NCI-H526 (cell line): ENCODE measurements at regions not wholly inside any gene's neighbourhood (a gene's known extent, or its start where the extent isn't known, plus 50 kb on each side); places are given as distances from the start of the nearest gene placed in this dataset.
A peak's percentile ranks its signal among the peaks of the same experiment; 100 is the strongest.
"Not testable (repeated sequence)": the region's sequence is repeated elsewhere in the genome, so short reads cannot be mapped to it uniquely, and the experiment has no call there.

Source experiments
- DNase-seq, 2 experiments: peaks; one replicate each; lab custom pipeline; 2025; lab: John Stamatoyannopoulos, UW

DNA sequence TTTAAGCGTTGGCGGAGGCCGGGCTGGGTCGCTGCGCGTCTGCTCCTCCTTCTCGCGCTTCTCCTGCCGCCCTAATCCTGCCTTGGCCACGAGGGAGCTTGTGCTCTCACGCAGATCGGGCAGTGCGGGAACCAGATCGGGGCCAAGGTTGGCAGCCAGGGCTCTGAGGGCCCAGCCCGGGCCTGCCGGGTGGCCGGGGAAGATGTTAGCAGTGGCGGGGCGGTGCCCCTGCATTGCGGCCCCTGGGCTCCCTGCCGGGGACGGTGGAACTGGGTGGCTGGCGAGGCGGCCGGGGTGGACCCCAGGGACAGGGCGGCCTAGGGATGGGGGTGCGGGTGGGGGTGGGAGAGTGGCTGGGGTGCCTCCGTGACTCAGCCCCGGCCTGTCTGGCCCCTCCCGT, 297.4 kb downstream of the CACNA1B start:
- DNase-seq, result not testable (repeated sequence)

DNA sequence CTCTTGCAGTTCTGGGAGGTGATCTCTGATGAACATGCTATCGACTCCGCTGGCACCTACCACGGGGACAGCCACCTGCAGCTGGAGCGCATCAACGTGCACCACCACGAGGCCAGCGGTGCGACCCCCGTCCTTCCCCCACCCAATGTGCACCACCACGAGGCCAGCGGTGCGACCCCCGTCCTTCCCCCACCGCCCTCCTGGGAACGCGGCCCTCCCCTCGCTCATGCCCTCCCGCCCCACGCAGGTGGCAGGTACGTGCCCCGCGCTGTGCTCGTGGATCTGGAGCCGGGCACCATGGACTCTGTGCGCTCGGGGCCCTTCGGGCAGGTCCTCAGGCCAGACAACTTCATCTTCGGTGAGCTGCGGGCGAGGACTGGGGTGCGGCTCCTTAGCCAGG, 297.8 kb downstream of the CACNA1B start:
- DNase-seq, result not testable (repeated sequence)

DNA sequence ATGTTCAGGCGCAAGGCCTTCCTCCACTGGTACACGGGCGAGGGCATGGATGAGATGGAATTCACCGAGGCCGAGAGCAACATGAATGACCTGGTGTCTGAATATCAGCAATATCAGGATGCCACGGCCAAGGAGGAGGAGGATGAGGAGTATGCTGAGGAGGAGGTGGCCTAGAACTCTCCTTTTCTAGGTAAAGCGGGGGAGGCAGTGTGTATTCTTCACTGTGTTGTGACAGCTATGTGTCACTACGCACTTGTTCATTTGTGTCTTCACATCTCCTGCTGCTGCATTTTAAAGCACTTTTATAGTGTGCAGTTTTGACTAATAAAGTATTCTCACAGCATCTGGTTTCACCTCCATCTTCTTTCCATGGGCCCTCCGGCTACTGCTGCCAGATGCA, 299.5 kb downstream of the CACNA1B start:
- not testable (repeated sequence) for DNase-seq

DNA sequence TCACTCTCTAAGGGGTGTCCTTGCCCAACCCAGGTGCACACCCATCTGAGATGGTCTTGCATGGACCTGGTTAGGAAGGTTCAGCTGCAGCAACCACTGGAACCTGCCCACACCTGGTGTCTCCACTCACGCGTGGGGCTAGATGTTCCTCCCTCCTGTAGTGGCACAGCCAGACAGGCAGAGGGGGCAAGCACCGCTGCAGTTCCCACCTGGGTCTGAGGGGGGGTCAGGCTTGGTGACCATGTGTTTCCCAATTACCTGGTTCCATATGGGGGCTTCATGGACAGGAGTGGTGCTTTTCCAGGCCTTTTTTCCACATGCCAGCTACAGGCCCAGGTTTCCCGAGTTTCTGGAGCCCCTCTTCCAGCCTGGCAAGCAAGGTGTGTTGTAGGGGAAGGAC, 301.4 kb downstream of the CACNA1B start:
- DNase-seq, result not testable (repeated sequence)

DNA sequence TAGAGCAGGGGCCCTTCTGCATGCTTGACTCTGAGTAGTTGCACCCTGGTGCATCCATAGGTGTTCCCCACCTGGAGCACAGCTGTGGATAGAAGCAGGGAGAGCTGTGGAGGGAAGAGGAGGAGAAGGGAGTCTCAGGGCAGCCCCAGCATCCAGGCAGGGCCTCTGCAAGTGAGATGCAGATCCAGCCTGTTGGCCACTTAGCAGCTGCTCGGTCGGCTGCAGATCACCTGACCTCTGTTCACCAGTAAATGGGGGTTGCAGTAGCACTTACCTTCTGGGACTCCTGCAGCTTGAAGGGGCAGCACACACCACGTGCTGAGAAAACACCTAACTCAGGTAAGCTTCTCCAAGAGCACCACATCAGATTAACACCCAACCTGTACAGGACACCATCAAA, 302.1 kb downstream of the CACNA1B start:
- DNase-seq, result not testable (repeated sequence)

DNA sequence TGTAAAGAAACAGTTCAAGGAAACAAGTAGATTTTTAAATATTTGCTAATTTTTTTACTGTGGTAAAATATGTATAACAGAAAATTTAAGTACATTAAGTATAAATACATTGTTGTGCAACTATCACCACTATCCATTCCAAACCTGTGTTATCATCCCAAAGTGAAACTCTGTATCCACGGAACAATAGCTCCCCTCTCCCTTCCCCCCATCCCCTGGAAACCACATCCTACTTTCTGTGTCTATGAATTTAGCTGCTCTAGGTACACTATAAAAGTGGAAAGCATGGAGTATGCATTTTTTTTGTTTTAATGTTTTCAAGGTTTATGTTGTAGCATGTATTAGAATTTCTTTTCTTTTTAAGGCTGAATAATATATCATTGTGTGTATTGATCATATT, 304.4 kb downstream of the CACNA1B start:
- DNase-seq, result not testable (repeated sequence)

DNA sequence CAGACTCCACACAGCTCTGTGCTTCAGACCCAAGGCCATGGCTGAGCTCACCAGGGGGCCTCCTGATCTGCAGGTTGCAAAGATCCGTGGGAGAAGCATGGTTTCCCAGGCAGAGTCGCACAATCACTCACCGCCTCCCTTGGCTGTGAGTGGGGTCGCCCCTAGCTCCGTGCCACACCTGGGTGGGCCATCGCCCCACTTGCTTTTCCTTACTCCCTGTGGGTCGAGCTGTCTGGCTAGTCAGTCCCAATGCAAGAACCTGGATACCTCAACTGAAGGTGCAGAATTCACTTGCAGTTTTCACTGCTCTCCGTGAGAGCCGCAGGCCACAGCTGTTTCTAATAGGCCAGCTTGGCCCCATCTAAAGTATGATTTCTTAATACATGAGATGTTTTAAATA, 319.6 kb downstream of the CACNA1B start:
- DNase-seq, result not testable (repeated sequence)

DNA sequence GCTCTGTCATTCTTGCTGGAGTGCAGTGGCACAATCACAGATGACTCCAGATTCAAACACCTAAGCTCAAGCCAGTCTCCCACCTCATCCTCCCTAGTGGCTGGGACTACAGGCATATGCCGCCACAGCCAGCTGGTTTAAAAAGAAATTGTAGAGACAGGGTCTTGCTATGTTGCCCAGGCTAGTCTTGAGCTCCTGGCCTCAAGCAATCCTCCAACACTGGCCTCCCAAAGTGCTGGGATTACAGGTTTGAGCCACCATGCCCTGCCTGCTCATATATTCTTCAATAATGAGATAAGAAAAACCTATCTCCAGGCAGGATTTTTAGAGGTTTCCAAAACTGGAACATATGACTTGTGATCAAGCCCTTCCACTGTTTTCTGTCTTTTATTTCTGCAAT, 321.4 kb downstream of the CACNA1B start:
- not testable (repeated sequence) for DNase-seq

DNA sequence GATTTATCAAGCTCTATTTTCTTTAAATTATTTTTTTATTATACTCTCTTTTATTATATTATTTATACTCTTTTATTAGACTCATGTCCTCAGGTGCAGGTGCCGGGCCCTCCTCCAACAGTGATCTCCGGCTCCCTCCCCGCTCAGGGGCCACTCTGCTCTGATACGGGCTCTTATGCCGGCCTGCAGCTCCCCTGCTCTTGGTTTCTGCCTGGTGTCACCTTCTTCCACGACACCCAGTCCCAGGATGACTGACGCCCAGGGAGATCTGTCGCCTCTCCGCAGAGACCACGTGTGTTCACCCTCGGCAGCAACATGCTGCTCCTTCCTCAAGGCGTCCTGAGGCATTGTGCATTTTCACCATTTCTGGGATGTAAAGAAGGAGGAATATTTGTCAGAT, 322.3 kb downstream of the CACNA1B start:
- not testable (repeated sequence) for DNase-seq

DNA sequence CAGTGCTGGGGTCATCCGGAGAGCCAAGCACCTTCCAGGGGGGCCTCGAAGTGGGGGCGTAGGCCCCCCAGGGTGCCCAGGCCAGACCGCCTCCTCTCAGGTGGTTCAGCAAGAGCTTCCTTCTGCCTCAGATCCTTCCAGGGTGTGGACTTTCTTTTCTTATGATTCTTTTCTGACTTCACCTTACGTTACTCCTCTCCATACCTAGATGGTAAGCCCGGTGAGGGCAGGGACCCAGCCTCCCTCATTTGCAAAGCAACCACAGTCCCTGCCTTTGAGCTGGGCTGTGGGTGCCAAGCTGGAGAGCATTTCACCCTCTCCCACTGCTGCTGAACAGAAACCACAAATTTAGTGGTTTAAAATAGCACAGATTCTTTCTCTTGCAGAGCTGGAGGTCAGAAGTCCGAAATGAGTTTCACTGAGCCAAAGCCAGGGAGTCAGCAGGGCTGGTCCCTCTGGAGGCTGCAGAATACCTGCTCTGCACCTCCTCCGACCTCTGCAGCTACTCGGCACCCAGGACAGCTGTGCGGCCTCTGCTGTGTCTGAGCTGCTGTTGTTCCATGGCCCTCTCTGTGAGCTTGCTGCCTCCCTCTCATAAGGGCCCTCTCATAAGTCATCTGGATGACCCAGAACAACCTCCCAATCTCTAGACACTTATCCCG, 323.0 kb downstream of the CACNA1B start:
- DNase-seq, result not testable (repeated sequence)

DNA sequence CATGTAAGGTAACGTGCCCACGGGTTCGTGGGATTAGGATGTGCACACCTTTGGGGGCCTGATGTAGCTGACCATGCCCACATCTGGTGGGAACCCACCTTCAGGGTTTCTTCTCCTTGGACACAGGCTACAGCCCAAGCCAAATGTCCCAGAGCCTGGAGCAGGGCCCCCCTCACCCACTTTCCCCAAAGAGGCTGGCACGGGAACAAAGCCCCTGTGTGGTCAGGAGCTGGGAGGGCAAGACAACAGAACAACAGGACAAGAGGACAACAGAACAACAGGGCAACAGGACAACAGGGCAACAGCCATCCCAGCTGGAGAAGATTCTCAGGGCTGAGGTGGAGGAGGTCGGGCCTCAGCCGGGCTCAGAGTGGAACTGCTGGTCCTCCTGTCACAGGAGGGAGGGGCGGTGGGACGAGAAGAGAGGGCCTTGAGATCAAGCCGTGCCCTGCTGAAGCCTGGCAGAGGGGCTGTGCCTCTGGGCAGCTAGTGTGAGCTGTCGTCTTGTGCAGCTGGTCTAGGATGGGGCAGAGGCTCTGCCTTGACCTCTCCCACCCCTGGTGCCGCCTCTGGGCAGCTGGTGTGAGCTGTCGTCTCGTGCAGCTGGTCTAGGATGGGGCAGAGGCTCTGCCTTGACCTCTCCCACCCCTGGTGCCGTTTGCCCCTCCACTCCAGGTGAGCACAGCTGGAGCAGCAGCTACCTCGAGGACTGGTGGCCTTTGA, 323.7 kb downstream of the CACNA1B start:
- DNase-seq, result not testable (repeated sequence)

DNA sequence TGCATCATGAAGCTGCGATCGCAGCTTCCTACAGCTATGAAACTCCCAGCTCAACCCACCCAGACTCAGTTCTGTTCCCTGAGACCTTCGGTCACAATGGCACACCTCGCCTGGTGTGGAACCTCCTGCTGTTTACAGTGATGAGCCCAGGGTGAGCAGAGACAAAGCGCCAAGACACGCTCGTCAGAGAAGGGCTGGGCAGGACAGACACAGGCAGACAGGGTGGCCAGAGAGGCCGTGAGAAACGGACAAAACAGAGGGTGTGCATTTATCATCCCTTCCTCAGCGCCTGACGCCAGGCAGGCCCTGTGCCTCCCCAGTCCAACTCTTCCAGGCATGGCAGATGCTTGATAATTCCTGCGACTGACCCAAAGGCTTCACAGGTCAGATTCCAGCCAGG, 324.5 kb downstream of the CACNA1B start:
- not testable (repeated sequence) for DNase-seq

DNA sequence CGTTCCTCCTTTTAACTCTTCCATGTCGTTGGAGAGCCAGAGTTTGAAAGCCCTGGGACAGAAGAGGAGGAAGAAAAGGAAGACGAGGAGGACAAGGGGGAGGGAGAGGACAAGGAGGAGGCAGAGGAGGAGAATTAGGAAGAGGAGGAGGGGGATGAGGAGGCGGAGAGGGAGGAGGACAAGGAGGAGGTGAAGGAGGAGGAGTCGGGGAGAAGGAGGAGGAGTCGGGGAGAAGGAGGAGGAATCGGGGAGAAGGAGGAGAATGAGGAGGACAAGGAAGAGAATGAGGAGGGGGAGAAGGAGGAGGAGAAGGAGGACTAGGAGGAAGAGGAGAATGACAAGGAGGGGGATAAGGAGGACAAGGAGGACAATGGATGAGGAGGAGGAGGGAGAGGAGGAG, 325.7 kb downstream of the CACNA1B start:
- DNase-seq, result not testable (repeated sequence)

DNA sequence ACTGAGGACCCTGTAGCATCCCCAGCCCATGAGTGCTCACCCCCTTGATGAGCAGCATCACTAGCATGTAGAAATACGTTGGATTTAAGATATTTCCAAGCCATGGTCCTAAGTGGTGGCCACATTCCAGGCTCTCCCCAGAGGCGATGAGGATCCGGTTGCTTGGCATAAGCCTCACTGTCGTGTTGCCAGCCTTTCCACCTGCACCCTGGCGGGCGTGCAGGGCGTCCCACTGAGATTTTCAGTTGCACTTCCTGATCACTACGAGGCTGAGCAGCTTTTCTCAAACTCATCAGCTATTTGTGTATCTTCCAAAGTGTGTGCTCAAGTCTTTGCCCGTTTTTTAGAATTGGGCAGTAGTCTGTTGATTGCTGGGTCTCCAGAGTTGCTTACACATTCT, 326.3 kb downstream of the CACNA1B start:
- not testable (repeated sequence) for DNase-seq

DNA sequence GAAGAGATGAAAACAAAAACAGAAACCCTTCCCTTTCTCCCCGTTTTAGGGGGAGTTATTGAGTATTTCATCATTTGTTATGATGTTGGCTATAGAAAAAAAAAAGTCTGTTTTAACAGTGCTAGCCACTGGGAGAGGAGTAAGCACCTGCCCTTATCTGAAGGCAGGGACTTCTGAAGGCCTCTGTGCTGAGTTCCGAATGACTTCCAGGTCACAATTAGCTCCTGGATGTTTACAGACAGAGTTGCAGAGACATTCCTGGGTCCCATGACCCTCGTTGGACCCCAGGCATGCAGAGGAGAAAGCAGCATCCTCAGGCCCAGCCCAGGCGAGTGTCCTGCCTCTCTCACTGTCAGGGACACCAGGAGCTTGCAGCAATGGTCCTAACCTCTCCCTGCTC, 328.5 kb downstream of the CACNA1B start:
- DNase-seq, result not testable (repeated sequence)

DNA sequence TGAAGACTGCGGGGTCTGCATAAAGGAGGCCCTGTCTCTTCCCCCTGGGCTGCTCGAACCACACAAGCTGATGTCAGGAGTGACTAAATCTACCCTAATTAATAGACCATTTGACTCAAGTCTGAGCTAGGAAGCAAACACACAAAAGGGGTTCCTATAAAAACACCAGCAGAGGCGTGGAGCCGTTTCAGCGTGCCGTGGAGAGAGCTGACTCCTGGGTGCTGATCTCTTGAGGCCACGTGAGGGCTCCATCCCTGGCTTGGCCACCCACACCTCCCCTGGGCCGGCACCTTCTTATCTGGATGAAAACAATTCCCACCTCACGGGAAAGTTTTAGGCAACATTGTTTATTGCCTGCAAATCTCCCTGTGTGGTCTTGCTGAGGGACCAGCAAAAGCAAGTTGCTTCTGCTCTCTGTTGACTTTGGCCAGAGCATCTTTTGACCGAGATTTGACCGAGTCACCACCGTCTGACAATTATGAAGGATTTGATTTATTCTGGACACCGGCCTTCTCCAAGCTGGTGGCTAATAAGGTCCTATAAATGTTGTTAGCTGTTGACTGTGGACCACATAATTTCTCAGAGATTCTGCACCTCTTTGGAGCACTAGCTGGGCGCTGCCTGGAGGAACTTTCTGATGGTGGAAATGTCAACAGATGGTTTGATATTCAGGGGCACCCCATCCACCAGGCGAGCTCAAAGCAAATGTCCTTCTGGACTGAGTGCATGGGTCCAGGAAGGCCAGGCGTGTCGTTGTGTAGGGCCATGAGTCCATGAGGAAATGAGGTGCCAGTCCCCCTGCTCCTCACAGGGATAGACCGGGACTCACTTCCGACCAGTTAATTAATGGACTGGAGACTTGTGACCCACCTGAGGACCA, 330.0 kb downstream of the CACNA1B start:
- not testable (repeated sequence) for DNase-seq

DNA sequence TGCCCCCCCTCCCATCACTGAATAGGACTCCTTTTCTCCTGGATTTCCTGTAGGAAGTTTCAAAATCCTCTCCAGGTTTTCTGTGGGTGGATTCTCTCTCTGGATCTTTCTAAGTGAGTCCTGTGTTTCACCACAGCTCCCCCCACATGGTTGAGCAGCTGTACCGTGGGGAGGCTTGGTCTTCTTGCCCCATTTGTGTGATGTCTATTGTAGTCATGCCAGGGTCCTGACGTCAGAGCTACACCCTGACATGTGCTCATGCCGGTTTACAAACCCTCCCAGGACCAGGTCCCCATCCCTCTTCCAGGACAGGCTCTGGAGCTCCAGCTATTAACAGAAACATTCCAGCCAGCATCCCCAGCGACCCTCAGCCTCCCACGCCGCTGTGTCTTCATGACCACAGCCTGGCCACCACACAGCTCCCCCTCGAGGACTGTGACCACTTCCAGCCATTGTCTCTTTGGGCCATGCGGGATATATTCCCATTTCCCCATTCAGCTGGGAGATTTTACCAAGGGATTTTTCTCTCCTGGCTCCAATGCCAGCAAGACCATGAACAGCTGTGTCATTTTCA, 331.6 kb downstream of the CACNA1B start:
- not testable (repeated sequence) for DNase-seq

DNA sequence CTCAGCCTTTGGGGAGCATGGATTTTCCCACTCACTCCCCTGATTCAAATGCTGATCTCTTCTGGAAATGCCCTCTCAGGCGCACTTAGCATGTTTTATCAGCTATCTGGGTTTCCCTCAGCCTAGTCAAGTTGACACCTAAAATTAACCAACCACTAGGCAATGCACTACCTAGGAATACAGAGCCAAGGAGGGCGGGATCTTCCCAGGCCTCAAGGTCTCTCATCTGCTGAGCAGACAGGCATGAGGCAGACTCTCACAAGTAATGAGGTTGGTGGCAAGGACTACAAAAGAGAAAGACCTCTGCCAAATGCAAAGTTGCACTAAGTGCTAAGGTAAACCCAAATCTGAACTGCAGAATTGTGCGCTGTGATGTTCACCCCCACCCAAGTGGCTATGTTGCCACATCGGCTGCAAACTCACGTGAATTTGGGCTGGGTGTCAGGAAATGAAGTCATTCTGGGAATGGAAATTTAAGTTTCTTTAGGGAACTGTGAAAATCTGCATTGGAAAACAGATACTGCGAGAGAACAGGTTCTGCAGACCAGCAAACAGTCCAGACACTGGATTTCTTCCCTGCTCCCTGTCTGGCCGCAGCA, 332.9 kb downstream of the CACNA1B start:
- DNase-seq, result not testable (repeated sequence)

DNA sequence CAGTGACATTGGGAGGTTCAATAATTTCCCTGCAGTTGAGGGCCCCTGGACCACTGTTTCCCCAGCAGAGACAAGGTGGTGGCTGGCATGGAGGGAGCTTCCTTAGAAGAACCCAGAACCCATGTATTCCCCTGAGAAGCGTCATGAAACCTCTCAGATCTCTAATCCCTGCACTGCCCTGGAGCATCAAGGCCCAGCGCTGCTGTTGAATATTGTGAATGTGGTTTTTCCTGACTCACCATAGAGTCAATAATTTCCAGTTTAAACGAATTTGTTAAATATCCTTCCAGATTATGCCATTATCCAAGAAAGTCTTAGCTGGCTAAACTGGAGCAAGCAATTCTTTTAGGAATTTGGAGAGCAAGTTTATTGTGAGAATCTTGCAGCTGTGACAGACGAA, 333.5 kb downstream of the CACNA1B start:
- not testable (repeated sequence) for DNase-seq

DNA sequence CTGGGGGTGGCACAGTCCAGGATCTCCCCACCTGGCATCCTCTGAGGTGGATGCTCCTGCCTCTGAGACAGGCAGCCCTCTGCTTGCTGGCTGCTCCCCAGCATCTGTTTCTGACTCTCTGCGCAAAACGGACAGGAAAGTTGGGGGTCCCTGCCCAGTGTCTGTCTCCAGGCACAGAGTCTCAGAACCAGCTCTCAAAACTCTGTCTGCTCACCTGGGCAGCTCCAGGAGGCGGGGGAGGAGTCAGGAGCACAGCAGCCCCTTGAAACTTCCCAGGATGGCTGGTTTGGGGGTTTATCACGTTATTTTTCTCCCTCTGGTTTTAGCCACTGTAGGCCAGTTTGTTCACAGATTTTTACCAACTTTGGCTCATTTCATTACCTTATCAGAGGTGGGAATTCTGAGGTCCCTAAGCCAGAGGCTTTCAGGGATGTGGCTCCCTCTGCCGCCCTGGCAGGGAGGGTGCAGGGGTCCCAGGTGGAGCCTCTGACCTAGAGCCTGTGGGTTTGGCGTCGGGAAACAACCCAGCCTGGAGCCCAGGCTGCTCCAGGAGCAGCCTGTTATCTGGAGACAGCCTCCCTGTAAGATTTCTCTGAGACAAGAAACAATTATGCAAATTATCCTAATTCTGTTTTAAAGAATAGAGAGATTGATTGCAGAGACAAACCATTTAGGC, 334.1 kb downstream of the CACNA1B start:
- peak; percentile 19 to 63 for DNase-seq

DNA sequence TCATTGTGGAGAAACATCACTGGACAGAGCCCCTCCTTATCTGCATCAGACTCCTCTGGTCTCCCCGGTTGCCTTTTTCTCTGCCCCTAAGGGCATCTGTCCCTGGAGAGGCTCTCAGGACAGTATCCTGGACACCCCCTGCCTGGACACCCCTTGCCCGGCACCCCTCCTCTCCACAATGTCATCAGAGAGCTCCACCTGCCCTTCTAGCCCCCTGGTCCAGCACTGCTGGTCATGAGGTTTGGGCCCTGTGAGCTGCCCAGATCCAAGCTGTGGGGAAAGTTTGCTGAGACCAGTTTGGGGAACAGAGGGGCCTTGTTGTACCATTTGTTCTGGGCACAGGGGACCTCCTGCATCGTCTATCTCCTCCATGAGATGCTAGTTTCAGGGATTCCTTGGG, 335.2 kb downstream of the CACNA1B start:
- not testable (repeated sequence) for DNase-seq
